Activated T-cell treated with anti-CD3 and anti-CD28 coated beads, Interleukin-2, amount 50 U/mL, for 72 hours (primary cell): ENCODE measurements at regions not wholly inside any gene's neighbourhood (a gene's known extent, or its start where the extent isn't known, plus 50 kb on each side); places are given as distances from the start of the nearest gene placed in this dataset.
"Not testable (repeated sequence)": the region's sequence is repeated elsewhere in the genome, so short reads cannot be mapped to it uniquely, and the experiment has no call there.

Source experiments
- ATAC-seq, 2 donors: fragments of 150-1000 bp; cut with Tn5 transposase; replicated peaks in 1 of 2; 2 replicates each; pipeline ENCODE4 v1.10.0; 2021; ENCODE audit warnings: moderate library complexity in 2 of 2, mild to moderate bottlenecking in 1 of 2
- DNase-seq, 2 donors: peaks; one replicate each; pipeline ENCODE4 v3.0.0; 2021 to 2022; ENCODE audit warnings: mixed read lengths in 1 of 2
- H3K27ac Mint-ChIP-seq: one replicate; pipeline ENCODE4 v1.8.0; 2022; ENCODE audit warnings: mild to moderate bottlenecking, moderate library complexity, mixed read lengths
- H3K27me3 Mint-ChIP-seq: one replicate; pipeline ENCODE4 v1.8.0; 2022; ENCODE audit warnings: low read depth, mixed read lengths
- H3K36me3 Mint-ChIP-seq, 2 donors: one replicate each; pipeline ENCODE4 v1.8.0; 2022; ENCODE audit warnings: mixed read lengths in 2 of 2, mild to moderate bottlenecking in 1 of 2; ENCODE audit not compliant: insufficient read depth in 2 of 2
- H3K4me1 Mint-ChIP-seq: one replicate; pipeline ENCODE4 v1.8.0; 2022; ENCODE audit warnings: low read depth, mixed read lengths
- H3K4me3 Mint-ChIP-seq, 2 donors: one replicate each; pipeline ENCODE4 v1.8.0; 2022; ENCODE audit warnings: mild to moderate bottlenecking in 2 of 2, mixed read lengths in 2 of 2, moderate library complexity in 2 of 2
- H3K9me3 Mint-ChIP-seq, 2 donors: one replicate each; pipeline ENCODE4 v1.8.0; 2022; ENCODE audit warnings: mixed read lengths in 2 of 2

GRCh38 chr3:6438031-6438430 is 422.9 kb upstream of the GRM7 start:
- Mint-ChIP-seq H3K27me3 (no peaks in the 10 kb centered on the region), H3K36me3 (no peaks in the 10 kb centered on the region), H3K4me3 (no peak overlapping the region), H3K9me3 (peaks cover 6 to 8% of the 10 kb centered on the region in 2 donors), H3K4me1 (no peaks in the 10 kb centered on the region), H3K27ac (no peak overlapping the region)
- DNase-seq = no peak
- ATAC-seq = no peak

GRCh38 chr3:6439226-6439625 is 421.7 kb upstream of the GRM7 start:
- no peaks in the 10 kb centered on the region for H3K36me3 Mint-ChIP-seq
- no peaks in the 10 kb centered on the region for H3K4me1 Mint-ChIP-seq
- H3K27me3 Mint-ChIP-seq = no peaks in the 10 kb centered on the region
- H3K4me3 Mint-ChIP-seq = no peak overlapping the region
- no peak for DNase-seq
- no peak overlapping the region for H3K27ac Mint-ChIP-seq
- no peak for ATAC-seq
- peaks cover 6 to 7% of the 10 kb centered on the region in 2 donors for H3K9me3 Mint-ChIP-seq

- DNase-seq = no peak
- H3K4me1 Mint-ChIP-seq = no peaks in the 10 kb centered on the region
- H3K36me3 Mint-ChIP-seq = no peaks in the 10 kb centered on the region
- H3K27ac Mint-ChIP-seq = no peak overlapping the region
- H3K9me3 Mint-ChIP-seq = peaks cover 6% of the 10 kb centered on the region in 2 donors
- H3K4me3 Mint-ChIP-seq = no peak overlapping the region
- no peak for ATAC-seq
- no peaks in the 10 kb centered on the region for H3K27me3 Mint-ChIP-seq
Observed at GRCh38 chr3:6439824-6440223, 421.1 kb upstream of the GRM7 start.

GRCh38 chr3:6444888-6445658 is 415.8 kb upstream of the GRM7 start:
- Mint-ChIP-seq H3K27me3 (no peaks in the 10 kb centered on the region), H3K4me1 (no peaks in the 10 kb centered on the region), H3K36me3 (no peaks in the 10 kb centered on the region), H3K9me3 (peaks cover 5 to 6% of the 10 kb centered on the region in 2 donors), H3K27ac (no peak overlapping the region), H3K4me3 (no peak overlapping the region)
- ATAC-seq (no peak), DNase-seq (no peak)

- Mint-ChIP-seq H3K9me3 (peaks cover 2 to 3% of the 10 kb centered on the region in 2 donors), H3K27ac (no peak overlapping the region), H3K4me1 (no peaks in the 10 kb centered on the region), H3K27me3 (no peaks in the 10 kb centered on the region), H3K4me3 (no peak overlapping the region), H3K36me3 (no peaks in the 10 kb centered on the region)
- DNase-seq (no peak), ATAC-seq (no peak)
Observed at GRCh38 chr3:6447166-6447801, 413.6 kb upstream of the GRM7 start.

GRCh38 chr3:6448011-6448410 is 412.9 kb upstream of the GRM7 start:
- no peak for ATAC-seq

GRCh38 chr3:6449099-6449498 is 411.8 kb upstream of the GRM7 start:
- no peaks in the 10 kb centered on the region for H3K36me3 Mint-ChIP-seq
- H3K27me3 Mint-ChIP-seq = no peaks in the 10 kb centered on the region
- H3K9me3 Mint-ChIP-seq = peaks cover 2 to 3% of the 10 kb centered on the region in 2 donors
- no peak overlapping the region for H3K4me3 Mint-ChIP-seq
- DNase-seq = no peak
- no peak for ATAC-seq
- H3K4me1 Mint-ChIP-seq = no peaks in the 10 kb centered on the region
- no peak overlapping the region for H3K27ac Mint-ChIP-seq

More at GRCh38 chr3:6448011-6448410, 412.9 kb upstream of the GRM7 start:
- H3K36me3 Mint-ChIP-seq = no peaks in the 10 kb centered on the region
- peaks cover 2 to 3% of the 10 kb centered on the region in 2 donors for H3K9me3 Mint-ChIP-seq
- no peak for DNase-seq
- H3K4me3 Mint-ChIP-seq = no peak overlapping the region
- no peaks in the 10 kb centered on the region for H3K27me3 Mint-ChIP-seq
- H3K27ac Mint-ChIP-seq = no peak overlapping the region
- H3K4me1 Mint-ChIP-seq = no peaks in the 10 kb centered on the region

GRCh38 chr3:6452974-6453373 is 407.9 kb upstream of the GRM7 start:
- no peak for DNase-seq
- Mint-ChIP-seq H3K4me3 (no peak overlapping the region), H3K27ac (no peak overlapping the region), H3K36me3 (no peaks in the 10 kb centered on the region), H3K9me3 (peaks cover 0 to 3% of the 10 kb centered on the region in 2 donors), H3K4me1 (no peaks in the 10 kb centered on the region), H3K27me3 (no peaks in the 10 kb centered on the region)
- no peak for ATAC-seq

GRCh38 chr3:6455031-6455430 is 405.9 kb upstream of the GRM7 start:
- no peak for DNase-seq
- no peak for ATAC-seq
- Mint-ChIP-seq H3K27me3 (no peaks in the 10 kb centered on the region), H3K27ac (no peak overlapping the region), H3K36me3 (no peaks in the 10 kb centered on the region), H3K4me3 (no peak overlapping the region), H3K9me3 (peaks cover 3% of the 10 kb centered on the region in 2 donors), H3K4me1 (no peaks in the 10 kb centered on the region)

- ATAC-seq = no peak
- Mint-ChIP-seq H3K9me3 (peaks cover 6 to 8% of the 10 kb centered on the region in 2 donors), H3K4me3 (no peak overlapping the region)
Observed at GRCh38 chr3:6467186-6467585, 393.7 kb upstream of the GRM7 start.

GRCh38 chr3:6468589-6468988 is 392.3 kb upstream of the GRM7 start:
- Mint-ChIP-seq H3K27ac (no peak overlapping the region), H3K4me3 (no peak overlapping the region), H3K27me3 (no peaks in the 10 kb centered on the region), H3K4me1 (no peaks in the 10 kb centered on the region), H3K36me3 (no peaks in the 10 kb centered on the region), H3K9me3 (peaks cover 2 to 4% of the 10 kb centered on the region in 2 donors)
- DNase-seq (no peak), ATAC-seq (no peak)

More at GRCh38 chr3:6467186-6467585, 393.7 kb upstream of the GRM7 start:
- no peak overlapping the region for H3K27ac Mint-ChIP-seq
- H3K36me3 Mint-ChIP-seq = no peaks in the 10 kb centered on the region
- H3K4me1 Mint-ChIP-seq = no peaks in the 10 kb centered on the region
- H3K27me3 Mint-ChIP-seq = no peaks in the 10 kb centered on the region
- no peak for DNase-seq

- H3K4me1 Mint-ChIP-seq = no peaks in the 10 kb centered on the region
- H3K9me3 Mint-ChIP-seq = peaks cover 3 to 4% of the 10 kb centered on the region in 2 donors
- DNase-seq (no peak), ATAC-seq (no peak)
- no peak overlapping the region for H3K4me3 Mint-ChIP-seq
- no peaks in the 10 kb centered on the region for H3K27me3 Mint-ChIP-seq
- no peak overlapping the region for H3K27ac Mint-ChIP-seq
- no peaks in the 10 kb centered on the region for H3K36me3 Mint-ChIP-seq
Observed at GRCh38 chr3:6471744-6472143, 389.2 kb upstream of the GRM7 start.

GRCh38 chr3:6490487-6491327 is 370.2 kb upstream of the GRM7 start:
- H3K36me3 Mint-ChIP-seq, H3K27me3 Mint-ChIP-seq, H3K27ac Mint-ChIP-seq, H3K9me3 Mint-ChIP-seq, DNase-seq, H3K4me1 Mint-ChIP-seq, ATAC-seq, H3K4me3 Mint-ChIP-seq: not testable (repeated sequence)
